DMS 273 (cell line): ENCODE measurements at regions not wholly inside any gene's neighbourhood (a gene's known extent, or its start where the extent isn't known, plus 50 kb on each side); places are given as distances from the start of the nearest gene placed in this dataset.
A peak's percentile ranks its signal among the peaks of the same experiment; 100 is the strongest.

ENCODE experiments used
- DNase-seq: peaks from one replicate; lab custom pipeline; 2025; ENCODE audit not compliant: unreplicated experiment; lab: John Stamatoyannopoulos, UW

GRCh38 chr11:11756718-11757117, 85.1 kb upstream of the USP47 start:
- no peak for DNase-seq

DNA sequence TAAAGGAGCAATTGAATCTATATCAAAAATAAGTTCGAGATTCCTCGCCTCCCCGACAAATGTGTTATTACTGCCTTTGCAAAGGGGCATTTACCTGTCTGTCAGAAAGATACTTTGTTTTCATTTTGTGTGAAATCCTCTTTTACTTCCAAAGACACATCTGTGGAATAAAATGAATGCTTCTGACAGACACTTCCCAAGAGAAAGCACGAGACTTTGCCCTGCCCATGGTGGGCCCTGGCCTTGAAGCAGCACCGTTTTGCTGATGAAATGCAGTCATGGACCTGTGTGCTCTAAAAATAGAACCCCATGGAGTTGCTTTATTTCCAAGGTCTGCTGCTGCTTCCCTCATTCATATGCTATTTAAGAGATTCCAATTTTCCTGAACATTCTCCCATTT, 85.9 kb upstream of the USP47 start:
- no peak for DNase-seq

DNA sequence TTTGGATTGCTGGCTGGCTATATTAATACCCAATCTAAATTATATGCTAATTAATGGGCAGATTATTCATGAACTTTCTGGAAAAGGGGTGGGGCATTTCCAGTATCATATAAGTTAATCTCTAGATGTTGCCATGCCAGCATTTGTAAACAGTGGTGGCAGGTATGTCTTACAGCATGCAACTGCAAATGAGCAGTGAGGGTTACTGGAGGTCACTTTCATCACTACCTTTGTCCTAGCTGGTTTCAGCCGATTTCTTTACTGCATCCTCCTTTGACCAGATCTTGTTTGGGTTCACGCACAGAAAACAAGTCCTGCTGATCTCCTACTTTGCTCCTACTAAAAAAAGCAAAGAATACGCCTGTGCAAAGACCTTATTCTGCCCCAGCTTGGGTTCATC, 89.1 kb upstream of the USP47 start:
- no peak for DNase-seq

DNA sequence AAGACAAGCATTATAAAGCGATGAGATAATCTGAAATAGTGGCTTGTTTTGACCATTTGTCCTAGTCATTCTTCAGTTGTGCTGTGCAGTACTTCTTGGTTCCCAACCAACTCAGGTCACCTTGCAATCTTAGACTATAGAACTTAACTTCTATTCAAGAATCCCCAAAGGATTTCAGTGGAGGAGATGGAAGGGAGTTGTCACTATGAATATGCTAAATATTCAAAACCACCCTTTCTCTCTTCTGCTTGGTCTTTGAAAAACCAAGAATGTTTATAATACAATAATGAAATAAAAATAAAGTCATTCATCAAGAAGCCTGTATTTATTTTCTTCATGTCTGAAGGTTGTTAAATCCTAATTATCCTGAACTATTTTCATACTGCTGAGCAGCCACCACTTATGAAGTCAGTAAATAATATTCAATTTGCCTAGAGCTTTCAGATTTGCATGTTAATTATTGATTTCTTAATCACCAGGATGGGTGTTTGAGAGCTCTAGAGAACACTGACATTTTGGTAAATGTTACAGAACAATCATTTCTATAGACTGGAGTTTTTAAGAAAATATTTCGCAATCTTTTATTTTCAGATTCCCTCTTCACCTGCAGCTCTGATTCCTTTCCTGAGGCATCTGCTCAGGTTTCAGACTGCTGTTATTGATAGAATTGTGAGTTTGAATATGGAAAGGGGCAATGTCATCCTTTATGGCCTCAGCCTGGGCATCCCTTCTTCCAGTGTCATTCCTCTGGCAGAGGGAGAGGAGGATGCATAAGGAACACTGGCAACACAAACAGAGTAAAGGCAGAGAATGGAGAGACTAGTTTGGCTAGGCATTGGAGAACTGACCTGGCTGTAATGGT, 91.5 kb upstream of the USP47 start:
- DNase-seq = no peak

DNA sequence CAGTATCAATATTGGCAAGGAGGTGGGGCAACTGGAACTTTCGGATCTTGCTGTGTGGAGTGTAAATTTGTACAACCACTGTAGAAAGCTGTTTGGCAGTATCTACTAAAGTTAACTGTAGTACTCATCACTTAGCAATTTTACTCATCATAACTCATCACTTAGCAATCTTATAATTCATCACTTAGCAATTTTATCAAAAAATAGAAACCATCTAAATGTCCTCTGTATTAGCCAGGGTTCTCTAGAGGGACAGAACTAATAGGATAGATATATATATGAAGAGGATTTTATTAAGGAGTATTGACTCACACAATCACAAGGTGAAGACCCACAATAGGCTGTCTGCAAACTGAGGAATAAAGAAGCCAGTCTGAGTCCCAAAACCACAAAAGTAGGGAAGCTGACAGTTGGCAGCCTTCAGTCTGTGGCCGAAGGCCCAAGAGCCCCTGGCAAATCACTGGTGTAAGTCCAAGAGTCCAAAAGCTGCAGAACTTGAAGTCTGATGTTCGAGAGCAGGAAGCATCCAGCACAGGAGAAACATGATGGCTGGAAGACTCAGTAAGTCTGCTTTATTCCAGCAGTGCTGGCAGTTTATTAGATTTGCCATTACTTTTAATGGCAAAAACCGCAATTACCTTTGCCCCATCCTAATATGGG, 92.9 kb upstream of the USP47 start:
- DNase-seq = no peak

GRCh38 chr11:11747570-11747969, 94.2 kb upstream of the USP47 start:
- no peak for DNase-seq

- DNase-seq = no peak
Observed at GRCh38 chr11:11746449-11746848, 95.3 kb upstream of the USP47 start.

DNA sequence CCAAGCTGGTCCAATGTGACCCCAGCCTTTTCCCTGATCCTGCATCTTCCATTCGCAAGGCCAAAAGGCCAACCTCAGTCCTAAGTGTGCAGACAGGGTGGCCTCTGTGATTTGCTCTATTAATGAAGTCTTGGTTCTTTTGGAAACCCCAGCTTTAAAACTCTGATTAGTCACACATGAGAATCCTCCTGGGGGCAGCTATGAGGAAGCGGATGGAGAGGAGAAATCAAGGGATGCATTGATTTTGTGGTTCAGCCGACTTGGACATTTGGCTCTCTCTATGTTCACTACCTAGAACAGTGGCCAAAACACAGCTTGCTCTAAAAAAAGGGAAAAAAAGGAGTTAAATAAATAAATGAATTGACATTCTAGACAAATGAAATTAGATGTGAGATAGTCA, 98.6 kb upstream of the USP47 start:
- no peak for DNase-seq

- no peak for DNase-seq
Observed at GRCh38 chr11:11742486-11742885, 99.3 kb upstream of the USP47 start.

- DNase-seq = no peak
Observed at GRCh38 chr11:11740836-11741235, 100.9 kb upstream of the USP47 start.

DNA sequence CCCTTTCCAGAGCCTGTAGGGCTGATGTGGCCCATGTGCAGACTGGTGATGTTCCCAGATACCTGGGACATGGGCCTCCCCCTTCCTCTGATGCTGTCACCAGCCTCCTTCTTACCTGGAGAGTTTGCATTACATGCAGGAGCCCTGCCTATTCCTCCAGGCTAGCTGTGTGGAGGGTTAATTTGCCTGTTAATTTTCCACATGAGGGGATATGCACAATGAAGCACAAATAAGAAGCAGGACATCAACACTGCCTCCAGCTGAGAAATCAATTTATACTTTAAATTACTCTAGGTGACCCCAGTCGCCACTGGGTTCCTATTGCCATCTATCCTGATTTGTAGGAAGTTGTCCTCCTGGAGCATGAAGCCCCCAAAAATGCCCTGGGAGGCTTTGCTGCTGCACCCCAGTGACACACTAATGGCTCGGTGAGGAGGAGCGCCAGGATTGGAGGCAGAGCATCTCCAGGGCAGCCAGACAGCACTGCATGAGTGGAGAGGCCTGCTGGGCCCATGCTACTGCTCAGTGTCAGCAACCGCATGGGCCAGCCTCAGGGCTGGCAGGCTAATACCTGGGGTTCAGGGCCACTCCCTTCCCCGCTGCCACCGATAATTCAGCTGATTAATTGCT, 101.6 kb upstream of the USP47 start:
- DNase-seq = no peak

GRCh38 chr11:11738370-11738769, 103.4 kb upstream of the USP47 start:
- no peak for DNase-seq

DNA sequence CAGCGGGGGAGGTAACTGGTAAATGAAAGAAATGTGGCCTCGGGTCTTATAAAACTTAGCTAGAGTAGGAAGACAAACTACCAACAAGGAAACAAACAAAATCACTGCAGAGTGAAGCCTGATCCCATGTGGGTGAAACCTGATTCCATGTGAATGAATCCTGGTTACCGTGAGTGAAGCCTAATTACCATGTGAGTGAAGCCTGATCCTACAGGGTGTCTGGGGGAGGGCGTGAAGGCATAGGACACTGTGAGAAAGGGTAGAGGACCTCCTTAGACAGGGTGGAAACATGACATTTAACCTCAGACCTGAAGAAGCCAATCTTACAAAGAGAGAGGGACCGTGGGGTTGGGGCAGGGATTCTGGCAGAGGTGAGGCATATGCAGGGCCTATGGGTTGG, 106.2 kb upstream of the USP47 start:
- peak; percentile 38 for DNase-seq

GRCh38 chr11:11733246-11733747, 108.5 kb upstream of the USP47 start:
- DNase-seq = no peak

DNA sequence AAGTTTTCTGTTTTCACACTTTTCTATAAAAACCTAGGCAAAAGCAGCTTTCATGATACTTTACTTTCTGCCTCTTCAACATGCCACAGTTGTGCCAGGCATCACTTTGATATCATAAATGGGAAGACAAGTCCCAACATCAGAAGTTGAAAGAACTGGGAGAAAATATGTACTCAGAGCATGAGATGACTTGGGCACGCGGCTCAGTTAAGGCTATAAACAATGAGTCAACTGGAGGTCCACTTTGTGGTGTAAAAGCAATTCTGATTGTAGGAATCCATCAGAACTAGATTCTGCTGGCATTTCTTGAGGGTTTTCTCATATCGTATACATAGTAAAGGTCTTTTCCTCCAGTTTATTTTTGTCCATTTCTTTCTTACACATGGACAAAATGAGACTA, 109.7 kb upstream of the USP47 start:
- DNase-seq = no peak

GRCh38 chr11:11731311-11732083, 109.7 kb upstream of the GALNT18 start:
- peak; percentile 47 for DNase-seq

DNA sequence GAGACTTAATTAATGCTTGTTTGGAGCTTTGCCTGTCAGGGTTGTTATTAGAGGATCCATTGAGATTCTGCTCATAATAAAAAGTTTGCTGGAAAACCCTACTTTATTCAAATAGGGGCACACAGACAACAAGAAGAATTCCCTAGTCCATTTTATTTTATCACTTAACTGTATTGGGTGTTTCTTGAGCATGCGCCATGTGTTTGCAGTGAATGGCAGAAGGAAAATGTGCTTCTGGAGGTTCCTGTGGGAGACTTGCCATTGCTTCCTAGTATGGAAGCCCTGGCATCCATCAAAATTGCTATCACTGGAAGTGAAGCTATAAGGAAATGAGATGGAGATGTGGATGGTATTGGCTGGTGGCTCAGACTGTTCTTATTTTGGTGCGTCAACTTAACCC, 106.6 kb upstream of the GALNT18 start:
- no peak for DNase-seq

DNA sequence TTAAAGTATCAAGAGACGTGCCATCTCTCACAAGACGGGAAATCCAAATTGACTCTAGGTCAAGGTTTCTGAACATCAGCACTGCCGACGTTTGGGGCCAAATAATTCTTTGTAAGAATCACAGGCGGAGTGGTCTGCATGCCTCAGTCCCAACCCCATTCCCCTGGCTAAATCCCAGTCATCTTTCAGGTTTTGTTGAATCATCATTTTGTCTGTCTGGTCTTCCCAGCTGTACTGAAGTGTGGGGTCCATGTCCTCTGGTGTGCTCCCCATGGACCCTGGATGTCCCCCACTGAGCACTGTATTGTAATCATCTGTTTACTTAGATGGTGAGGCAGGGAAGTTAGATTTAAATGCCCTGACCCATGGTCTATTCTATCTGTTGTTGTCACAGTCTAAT, 103.6 kb upstream of the GALNT18 start:
- DNase-seq = no peak

DNA sequence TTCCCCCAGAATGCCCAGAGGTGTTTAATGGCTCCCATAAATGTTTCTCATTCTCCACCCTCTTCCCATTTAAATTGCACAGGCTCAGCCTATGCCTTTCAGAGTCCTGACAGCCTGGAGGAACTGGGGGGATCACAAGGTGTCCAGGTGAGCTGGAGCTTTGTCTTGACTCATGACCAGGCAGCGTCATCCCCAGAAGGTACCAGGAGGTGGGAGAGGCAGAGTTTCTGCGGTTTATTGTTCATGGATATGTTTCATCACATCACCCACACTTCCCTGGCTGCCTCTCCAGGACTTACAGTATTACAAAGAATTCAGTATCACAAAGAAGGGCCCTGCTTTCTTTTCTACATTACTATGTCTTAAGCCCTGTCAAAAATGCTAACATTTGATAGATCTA, 103.2 kb upstream of the GALNT18 start:
- DNase-seq = no peak

GRCh38 chr11:11722861-11723260, 101.1 kb upstream of the GALNT18 start:
- no peak for DNase-seq

GRCh38 chr11:11722246-11722645, 100.4 kb upstream of the GALNT18 start:
- DNase-seq = no peak
